ENCODE measurements at regions not wholly inside any gene's neighbourhood (a gene's known extent, or its start where the extent isn't known, plus 50 kb on each side); places are given as distances from the start of the nearest gene placed in this dataset.

GRCh38 chr4:81366779-81367178 lies 104.9 kb downstream of the RASGEF1B start:
- TF ChIP-seq CTCF (IDR thresholded peaks at IDR 0.05; ENCODE audit: poor library complexity, severe bottlenecking) = no peak
- no peak for TF ChIP-seq TAF1 (IDR thresholded peaks at IDR 0.05; ENCODE audit: low read depth)
- TF ChIP-seq EP300 (conservative IDR thresholded peaks at IDR 0.05; ENCODE audit: poor library complexity, severe bottlenecking) = no peak
- no peak for TF ChIP-seq EZH2 (IDR thresholded peaks at IDR 0.05; ENCODE audit: borderline replicate concordance, insufficient read depth, low read length, poor library complexity, severe bottlenecking)
- TF ChIP-seq SMC3 (conservative IDR thresholded peaks at IDR 0.05; ENCODE audit: poor library complexity) = no peak

Measured in neural cell (in vitro differentiated cells).